DND-41 (cell line): ENCODE measurements at regions not wholly inside any gene's neighbourhood (a gene's known extent, or its start where the extent isn't known, plus 50 kb on each side); places are given as distances from the start of the nearest gene placed in this dataset.

Source experiments
- ATAC-seq: fragments of 200-7000 bp; cut with Tn5 transposase; 3 replicates; pipeline ENCODE4 v1.9.1; 2021; ENCODE audit warnings: low read depth; ENCODE audit not compliant: insufficient read depth
- DNase-seq: peaks from one replicate; pipeline ENCODE4 v3.0.0-alpha.2; 2020
- H2AFZ ChIP-seq: 2 replicates; pipeline ENCODE4 v1.6.0; 2012; ENCODE audit warnings: low read depth, low read length
- H3K27ac ChIP-seq: 2 replicates; pipeline ENCODE4 v1.5.1; 2012; ENCODE audit warnings: low read length, inconsistent platforms
- H3K27me3 ChIP-seq: fragments of 200-600 bp; sonication (generic); 2 replicates; pipeline ENCODE4 v1.6.0; 2012; ENCODE audit warnings: low read length, mild to moderate bottlenecking, inconsistent platforms; ENCODE audit not compliant: insufficient read depth, poor library complexity
- H3K36me3 ChIP-seq: 2 replicates; pipeline ENCODE4 v1.5.1; 2012; ENCODE audit warnings: low read length, inconsistent platforms; ENCODE audit not compliant: insufficient read depth
- H3K4me1 ChIP-seq: 2 replicates; pipeline ENCODE4 v1.5.1; 2012; ENCODE audit warnings: mild to moderate bottlenecking, low read length; ENCODE audit not compliant: insufficient read depth
- H3K4me2 ChIP-seq: 2 replicates; pipeline ENCODE4 v1.6.0; 2012; ENCODE audit warnings: mild to moderate bottlenecking, moderate library complexity, low read length, inconsistent platforms; ENCODE audit not compliant: insufficient read depth
- H3K4me3 ChIP-seq, 2 experiments: fragments of 200-600 bp in 1 of 2; shearing (Covaris generic) in 1 of 2; 2 replicates each; pipeline ENCODE4 v1.5.1; 2012 to 2016; ENCODE audit warnings: inconsistent platforms in 2 of 2, low read length in 2 of 2, mild to moderate bottlenecking in 2 of 2, low read depth in 1 of 2, moderate library complexity in 1 of 2
- H3K79me2 ChIP-seq: 2 replicates; pipeline ENCODE4 v1.6.0; 2012; ENCODE audit warnings: low read length, inconsistent platforms; ENCODE audit not compliant: insufficient read depth
- H3K9ac ChIP-seq: 2 replicates; pipeline ENCODE4 v1.6.0; 2012; ENCODE audit warnings: low read depth, mild to moderate bottlenecking, inconsistent platforms, low read length, moderate library complexity
- H3K9me3 ChIP-seq: 2 replicates; pipeline ENCODE4 v1.5.1; 2012; ENCODE audit warnings: low read length, moderate library complexity, mild to moderate bottlenecking, inconsistent platforms; ENCODE audit not compliant: insufficient read depth, severe bottlenecking
- H4K20me1 ChIP-seq: 2 replicates; pipeline ENCODE4 v1.6.0; 2012; ENCODE audit warnings: low read length; ENCODE audit not compliant: insufficient read depth
- EZH2 ChIP-seq: IDR thresholded peaks from 3 replicates; pipeline ENCODE4 v1.6.1; 2012; ENCODE audit warnings: borderline replicate concordance, low read depth, mild to moderate bottlenecking, moderate library complexity, low read length, inconsistent platforms; ENCODE audit not compliant: severe bottlenecking
- TF ChIP-seq, protein P1 (sequence below): IDR thresholded peaks from 2 replicates; pipeline ENCODE4 v1.5.1; 2012; ENCODE audit warnings: borderline replicate concordance, low read length, moderate library complexity, mild to moderate bottlenecking; ENCODE audit not compliant: poor library complexity, severe bottlenecking; ENCODE audit errors: extremely low read depth

DNA sequence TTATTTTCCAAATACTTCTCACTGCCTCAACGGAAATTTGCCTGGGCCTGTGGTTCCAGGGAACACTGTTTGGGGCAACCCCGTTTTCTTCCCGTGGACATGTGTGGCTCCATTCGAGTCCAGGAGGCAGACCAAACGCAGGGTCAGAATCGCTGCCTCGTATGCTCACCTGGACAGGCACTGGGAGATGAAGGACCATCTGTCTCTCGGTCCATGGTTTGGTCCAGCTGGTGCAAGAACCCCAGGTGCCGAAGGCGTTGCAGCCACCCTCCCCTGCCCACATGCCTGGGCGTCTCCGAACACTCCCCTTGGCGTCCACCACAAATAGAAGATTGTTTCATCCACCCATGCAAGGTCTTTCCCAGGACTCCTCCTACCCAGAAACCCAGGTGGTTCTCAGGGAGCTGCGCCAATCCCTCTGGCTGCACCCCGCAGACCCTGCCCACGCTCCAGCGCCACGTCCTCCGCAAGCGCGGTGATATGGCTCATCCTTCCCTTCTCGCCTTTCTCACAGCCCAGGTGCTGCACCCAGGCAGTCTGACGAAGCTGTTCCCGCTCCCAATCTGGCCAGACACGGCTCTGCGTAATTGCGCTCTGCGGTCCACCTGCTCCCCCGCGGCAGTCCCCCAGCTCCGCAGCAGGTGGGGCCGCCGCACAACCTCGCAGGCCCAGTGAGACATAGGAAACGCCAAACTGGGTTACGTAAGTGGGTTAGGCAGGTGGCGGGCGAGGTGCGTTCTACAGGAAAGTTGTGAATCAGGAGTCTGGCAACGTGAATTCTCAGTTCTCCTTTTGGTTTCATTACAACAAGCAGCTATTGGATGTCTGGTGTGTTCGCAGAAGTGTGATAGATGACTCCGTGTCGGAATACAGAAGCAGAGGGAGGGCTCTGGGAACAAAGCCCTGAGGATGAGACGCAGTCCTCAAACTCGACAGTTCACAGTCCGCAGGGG is 146.2 kb upstream of the ECI2 start:
- Histone ChIP-seq H3K9ac (no peak overlapping the region), H2AFZ (no peak overlapping the region), H3K9me3 (no peaks in the 10 kb centered on the region), H3K27ac (no peak overlapping the region), H3K36me3 (no peaks in the 10 kb centered on the region), H3K4me3 (no peak overlapping the region), H3K4me2 (no peak overlapping the region), H3K4me1 (no peaks in the 10 kb centered on the region), H3K27me3 (peaks cover 3% of the 10 kb centered on the region), H3K79me2 (no peaks in the 10 kb centered on the region), H4K20me1 (no peaks in the 10 kb centered on the region)
- no peak for DNase-seq
- no peak for TF ChIP-seq EZH2
- TF ChIP-seq, protein P1, sequence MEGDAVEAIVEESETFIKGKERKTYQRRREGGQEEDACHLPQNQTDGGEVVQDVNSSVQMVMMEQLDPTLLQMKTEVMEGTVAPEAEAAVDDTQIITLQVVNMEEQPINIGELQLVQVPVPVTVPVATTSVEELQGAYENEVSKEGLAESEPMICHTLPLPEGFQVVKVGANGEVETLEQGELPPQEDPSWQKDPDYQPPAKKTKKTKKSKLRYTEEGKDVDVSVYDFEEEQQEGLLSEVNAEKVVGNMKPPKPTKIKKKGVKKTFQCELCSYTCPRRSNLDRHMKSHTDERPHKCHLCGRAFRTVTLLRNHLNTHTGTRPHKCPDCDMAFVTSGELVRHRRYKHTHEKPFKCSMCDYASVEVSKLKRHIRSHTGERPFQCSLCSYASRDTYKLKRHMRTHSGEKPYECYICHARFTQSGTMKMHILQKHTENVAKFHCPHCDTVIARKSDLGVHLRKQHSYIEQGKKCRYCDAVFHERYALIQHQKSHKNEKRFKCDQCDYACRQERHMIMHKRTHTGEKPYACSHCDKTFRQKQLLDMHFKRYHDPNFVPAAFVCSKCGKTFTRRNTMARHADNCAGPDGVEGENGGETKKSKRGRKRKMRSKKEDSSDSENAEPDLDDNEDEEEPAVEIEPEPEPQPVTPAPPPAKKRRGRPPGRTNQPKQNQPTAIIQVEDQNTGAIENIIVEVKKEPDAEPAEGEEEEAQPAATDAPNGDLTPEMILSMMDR, result no peak
- ATAC-seq, result no peak

DNA sequence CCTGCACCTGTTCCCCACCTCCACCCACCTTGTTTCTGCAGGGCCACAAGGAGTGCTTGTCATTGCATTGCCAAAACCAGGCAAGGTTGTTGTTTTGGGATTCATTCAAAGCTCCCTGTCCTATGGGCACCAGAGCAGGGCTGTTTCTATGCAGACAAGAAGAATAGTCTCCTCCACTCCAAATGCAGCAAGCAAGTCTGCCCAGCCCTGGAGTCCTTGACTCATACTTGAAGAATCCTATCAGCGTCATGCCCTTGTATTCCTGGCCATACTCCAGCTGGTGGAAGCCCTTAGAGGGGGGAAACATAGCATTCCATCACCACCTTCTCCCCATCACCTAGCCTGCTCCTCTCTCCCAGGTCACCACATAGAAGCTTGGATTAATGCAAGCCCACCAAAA is 145.3 kb upstream of the ECI2 start:
- DNase-seq (no peak), ATAC-seq (no peak)

DNA sequence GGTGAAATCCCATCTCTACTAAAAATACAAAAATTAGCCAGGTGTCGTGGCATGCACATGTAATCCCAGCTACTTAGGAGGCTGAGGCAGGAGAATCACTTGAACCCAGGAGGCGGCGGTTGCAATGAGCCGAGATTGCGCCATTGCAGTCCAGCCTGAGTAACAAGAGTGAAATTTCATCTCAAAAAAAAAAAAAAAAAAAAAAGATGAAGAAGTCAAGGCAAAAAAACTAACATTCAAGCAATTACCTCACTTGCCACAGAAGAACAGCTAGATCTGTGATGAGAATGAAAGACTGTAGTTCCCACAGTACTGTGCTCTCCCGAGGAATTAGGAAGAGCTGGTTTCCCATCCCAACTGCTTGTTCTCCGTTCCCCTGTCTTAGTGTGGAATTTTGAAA is 144.7 kb upstream of the ECI2 start:
- H3K27me3 ChIP-seq, result no peaks in the 10 kb centered on the region
- no peak overlapping the region for H2AFZ ChIP-seq
- H3K36me3 ChIP-seq, result no peaks in the 10 kb centered on the region
- no peak overlapping the region for H3K9ac ChIP-seq
- H3K9me3 ChIP-seq, result no peaks in the 10 kb centered on the region
- TF ChIP-seq, protein P1, result no peak
- TF ChIP-seq EZH2, result no peak
- H3K4me2 ChIP-seq, result no peak overlapping the region
- DNase-seq (no peak), ATAC-seq (no peak)
- H4K20me1 ChIP-seq, result no peaks in the 10 kb centered on the region
- no peak overlapping the region for H3K27ac ChIP-seq
- no peak overlapping the region for H3K4me3 ChIP-seq
- no peaks in the 10 kb centered on the region for H3K79me2 ChIP-seq
- H3K4me1 ChIP-seq, result no peaks in the 10 kb centered on the region

More for the DNA sequence above, 145.3 kb upstream of the ECI2 start:
- Histone ChIP-seq H3K27ac (no peak overlapping the region), H3K36me3 (no peaks in the 10 kb centered on the region), H3K4me3 (no peak overlapping the region), H3K4me2 (no peak overlapping the region), H2AFZ (no peak overlapping the region), H3K4me1 (no peaks in the 10 kb centered on the region), H4K20me1 (no peaks in the 10 kb centered on the region), H3K27me3 (no peaks in the 10 kb centered on the region), H3K79me2 (no peaks in the 10 kb centered on the region), H3K9ac (no peak overlapping the region), H3K9me3 (no peaks in the 10 kb centered on the region)
- TF ChIP-seq EZH2, result no peak
- TF ChIP-seq, protein P1, result no peak
